ENCODE measurements at regions not wholly inside any gene's neighbourhood (a gene's known extent, or its start where the extent isn't known, plus 50 kb on each side); places are given as distances from the start of the nearest gene placed in this dataset.

DNA sequence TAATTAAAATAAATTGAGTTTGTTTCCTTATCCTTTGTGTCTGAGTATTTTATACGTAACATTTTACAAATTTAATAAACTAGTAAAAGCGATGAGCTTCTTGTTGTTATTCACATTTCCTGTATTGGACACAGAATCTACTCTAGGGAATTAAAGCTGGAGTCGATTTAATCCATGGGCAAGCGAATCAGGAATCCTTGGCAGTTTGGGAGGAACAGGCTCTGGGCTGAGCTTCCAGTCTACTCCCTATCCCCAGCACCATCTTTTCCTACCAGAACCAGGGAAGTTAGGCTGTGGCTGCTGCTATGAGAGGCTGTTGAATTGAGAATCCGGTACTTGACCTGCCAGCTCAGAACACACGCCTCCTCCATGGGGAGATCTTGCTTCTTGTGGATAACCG is 437.3 kb upstream of the TPM1 start:
- no peak overlapping the region for H3K4me3 ChIP-seq (ENCODE audit: low read depth, low read length)
- H3K27me3 ChIP-seq (ENCODE audit: control insufficient read depth, insufficient read depth, low read length) = no peaks in the 10 kb centered on the region
- peaks cover 6% of the 10 kb centered on the region for H3K4me1 ChIP-seq (ENCODE audit: control insufficient read depth, insufficient read depth, low read length)
- H3K9me3 ChIP-seq (ENCODE audit: control insufficient read depth, insufficient read depth, low read length) = no peaks in the 10 kb centered on the region
- 92% methylated on average over 3 of the region's 7 CpGs for WGBS (ENCODE audit: insufficient coverage)
- no peak overlapping the region for H3K27ac ChIP-seq (ENCODE audit: low read depth, low read length)
- no peaks in the 10 kb centered on the region for H3K36me3 ChIP-seq (ENCODE audit: control insufficient read depth, insufficient read depth, low read length)
- peak in 1 of 6 donors; percentile 9 for DNase-seq (ENCODE audit: low read depth in 4 of 6, low spot score in 6 of 6)

DNA sequence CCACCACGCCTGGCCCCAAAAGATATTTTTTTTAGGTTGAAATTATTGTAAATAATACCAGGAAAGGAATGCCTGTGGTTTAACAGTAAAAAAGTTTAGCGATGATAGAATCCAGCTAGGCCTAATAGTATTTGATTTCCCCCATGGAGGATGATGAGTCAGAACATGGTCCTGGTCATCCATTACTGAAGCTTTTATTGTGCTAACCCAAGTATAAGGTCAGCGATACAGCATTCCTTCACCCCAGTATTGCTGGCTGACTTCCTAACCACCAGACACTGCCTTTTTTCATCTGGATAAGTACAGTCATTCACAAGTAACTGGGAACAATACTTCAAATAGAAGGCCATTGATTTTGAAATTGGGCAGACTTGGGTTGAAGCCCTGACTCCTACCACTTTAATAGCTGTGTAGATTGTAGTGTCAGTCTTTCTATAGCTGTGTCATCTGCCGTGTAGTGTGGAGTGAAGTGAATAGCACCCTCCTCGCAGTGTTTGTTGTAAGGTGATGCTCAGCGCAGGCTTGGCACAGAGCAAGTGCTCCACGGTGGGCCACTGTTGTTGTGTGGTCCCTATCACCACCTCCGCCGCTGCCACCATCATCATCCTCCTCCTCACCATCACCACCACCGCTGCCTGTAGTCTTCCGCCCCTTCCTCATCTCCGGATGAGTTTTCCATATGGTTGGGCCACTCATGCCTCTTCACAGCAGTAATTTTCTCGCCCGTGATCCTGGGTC is 436.0 kb upstream of the TPM1 start:
- no peaks in the 10 kb centered on the region for H3K9me3 ChIP-seq (ENCODE audit: control insufficient read depth, insufficient read depth, low read length)
- H3K36me3 ChIP-seq (ENCODE audit: control insufficient read depth, insufficient read depth, low read length) = no peaks in the 10 kb centered on the region
- no peak overlapping the region for H3K27ac ChIP-seq (ENCODE audit: low read depth, low read length)
- H3K4me3 ChIP-seq (ENCODE audit: low read depth, low read length) = no peak overlapping the region
- 83% methylated on average over 7 of the region's 14 CpGs for WGBS (ENCODE audit: insufficient coverage)
- no peaks in the 10 kb centered on the region for H3K27me3 ChIP-seq (ENCODE audit: control insufficient read depth, insufficient read depth, low read length)
- DNase-seq (ENCODE audit: low read depth in 4 of 6, low spot score in 6 of 6) = peak in 1 of 6 donors; percentile 55
- peaks cover 11% of the 10 kb centered on the region for H3K4me1 ChIP-seq (ENCODE audit: control insufficient read depth, insufficient read depth, low read length)

DNA sequence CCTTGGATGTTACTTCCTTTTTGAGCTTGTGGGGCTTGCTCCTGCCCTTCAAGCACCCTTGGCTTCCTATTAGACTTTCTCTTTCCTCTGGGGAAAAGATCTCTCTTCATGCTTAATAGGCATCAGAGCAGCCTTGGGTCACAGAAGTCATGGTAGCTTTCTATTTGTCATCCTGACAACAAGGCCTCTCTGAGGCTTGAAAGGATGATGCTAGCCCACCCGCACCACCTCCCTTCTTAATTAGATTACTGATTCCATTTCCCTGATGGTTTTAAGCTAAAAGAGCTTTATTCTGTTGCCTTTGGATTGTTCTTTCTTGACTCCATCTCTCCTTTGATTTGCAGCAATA is 435.5 kb upstream of the TPM1 start:
- peaks cover 11% of the 10 kb centered on the region for H3K4me1 ChIP-seq (ENCODE audit: control insufficient read depth, insufficient read depth, low read length)
- no peaks in the 10 kb centered on the region for H3K36me3 ChIP-seq (ENCODE audit: control insufficient read depth, insufficient read depth, low read length)
- no CpG with 5 or more reads among the region's 1 CpG for WGBS (ENCODE audit: insufficient coverage)
- no peaks in the 10 kb centered on the region for H3K9me3 ChIP-seq (ENCODE audit: control insufficient read depth, insufficient read depth, low read length)
- no peak overlapping the region for H3K27ac ChIP-seq (ENCODE audit: low read depth, low read length)
- no peak overlapping the region for H3K4me3 ChIP-seq (ENCODE audit: low read depth, low read length)
- H3K27me3 ChIP-seq (ENCODE audit: control insufficient read depth, insufficient read depth, low read length) = no peaks in the 10 kb centered on the region
- no peak for DNase-seq (ENCODE audit: low read depth in 4 of 6, low spot score in 6 of 6)

DNA sequence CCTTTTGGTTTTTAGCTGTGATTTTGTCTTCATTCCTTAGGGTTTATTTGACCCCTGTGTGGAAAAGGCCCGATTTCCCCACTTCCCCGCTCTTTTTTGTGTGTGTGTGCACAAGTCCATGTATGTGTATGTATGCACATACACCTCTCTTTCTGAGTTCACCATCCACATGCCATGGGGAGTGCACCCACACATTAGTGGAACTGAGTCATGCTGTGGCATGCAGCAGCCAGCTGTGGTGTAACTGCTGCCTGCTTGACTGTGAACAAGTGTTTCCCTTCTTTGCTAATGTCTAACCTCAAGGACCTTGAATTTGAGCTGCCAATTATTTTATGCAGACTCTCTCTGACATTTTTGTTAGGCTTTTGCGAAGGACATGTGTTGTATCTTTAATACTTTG is 434.9 kb upstream of the TPM1 start:
- no peaks in the 10 kb centered on the region for H3K27me3 ChIP-seq (ENCODE audit: control insufficient read depth, insufficient read depth, low read length)
- no peak overlapping the region for H3K27ac ChIP-seq (ENCODE audit: low read depth, low read length)
- DNase-seq (ENCODE audit: low read depth in 4 of 6, low spot score in 6 of 6) = no peak
- H3K4me3 ChIP-seq (ENCODE audit: low read depth, low read length) = no peak overlapping the region
- no peaks in the 10 kb centered on the region for H3K9me3 ChIP-seq (ENCODE audit: control insufficient read depth, insufficient read depth, low read length)
- WGBS (ENCODE audit: insufficient coverage) = no CpG with 5 or more reads among the region's 3 CpGs
- no peaks in the 10 kb centered on the region for H3K36me3 ChIP-seq (ENCODE audit: control insufficient read depth, insufficient read depth, low read length)
- peaks cover 11% of the 10 kb centered on the region for H3K4me1 ChIP-seq (ENCODE audit: control insufficient read depth, insufficient read depth, low read length)

DNA sequence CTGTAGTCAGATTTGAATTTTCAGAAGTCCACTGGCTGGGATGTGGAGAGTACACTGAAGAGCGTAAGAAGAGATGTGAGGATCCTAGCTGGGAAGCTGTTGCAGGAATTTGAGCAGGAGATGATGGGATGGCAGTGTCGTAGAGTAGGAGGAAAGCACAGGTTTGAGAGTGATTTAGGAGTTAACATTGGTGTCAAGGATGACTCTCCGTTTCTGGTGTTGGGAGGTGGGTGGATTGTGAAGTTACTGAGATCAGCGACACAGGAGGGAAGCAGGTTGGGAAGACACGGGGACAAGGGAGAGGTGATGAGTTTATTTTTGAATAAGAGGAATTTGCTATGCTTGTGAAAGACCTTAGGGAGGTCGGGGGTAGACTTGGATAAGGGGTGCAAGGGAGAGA is 434.2 kb upstream of the TPM1 start:
- peaks cover 11% of the 10 kb centered on the region for H3K4me1 ChIP-seq (ENCODE audit: control insufficient read depth, insufficient read depth, low read length)
- no peaks in the 10 kb centered on the region for H3K27me3 ChIP-seq (ENCODE audit: control insufficient read depth, insufficient read depth, low read length)
- H3K9me3 ChIP-seq (ENCODE audit: control insufficient read depth, insufficient read depth, low read length) = no peaks in the 10 kb centered on the region
- H3K4me3 ChIP-seq (ENCODE audit: low read depth, low read length) = no peak overlapping the region
- no peaks in the 10 kb centered on the region for H3K36me3 ChIP-seq (ENCODE audit: control insufficient read depth, insufficient read depth, low read length)
- no peak for DNase-seq (ENCODE audit: low read depth in 4 of 6, low spot score in 6 of 6)
- WGBS (ENCODE audit: insufficient coverage) = 91% methylated on average over 6 of the region's 6 CpGs
- no peak overlapping the region for H3K27ac ChIP-seq (ENCODE audit: low read depth, low read length)

GRCh38 chr15:62610265-62610869 is 432.2 kb upstream of the TPM1 start:
- Histone ChIP-seq H3K4me3 (ENCODE audit: low read depth, low read length) (no peak overlapping the region), H3K4me1 (ENCODE audit: control insufficient read depth, insufficient read depth, low read length) (peaks cover 11% of the 10 kb centered on the region), H3K9me3 (ENCODE audit: control insufficient read depth, insufficient read depth, low read length) (no peaks in the 10 kb centered on the region), H3K36me3 (ENCODE audit: control insufficient read depth, insufficient read depth, low read length) (no peaks in the 10 kb centered on the region), H3K27ac (ENCODE audit: low read depth, low read length) (no peak overlapping the region), H3K27me3 (ENCODE audit: control insufficient read depth, insufficient read depth, low read length) (no peaks in the 10 kb centered on the region)
- WGBS (ENCODE audit: insufficient coverage) = 26% methylated on average over 6 of the region's 6 CpGs
- DNase-seq (ENCODE audit: low read depth in 4 of 6, low spot score in 6 of 6) = peak in 2 of 6 donors; percentile 35 to 63

- DNase-seq (ENCODE audit: low read depth in 4 of 6, low spot score in 6 of 6) = no peak
- Histone ChIP-seq H3K9me3 (ENCODE audit: control insufficient read depth, insufficient read depth, low read length) (no peaks in the 10 kb centered on the region), H3K4me3 (ENCODE audit: low read depth, low read length) (no peak overlapping the region), H3K27ac (ENCODE audit: low read depth, low read length) (no peak overlapping the region), H3K4me1 (ENCODE audit: control insufficient read depth, insufficient read depth, low read length) (peaks cover 11% of the 10 kb centered on the region), H3K27me3 (ENCODE audit: control insufficient read depth, insufficient read depth, low read length) (no peaks in the 10 kb centered on the region), H3K36me3 (ENCODE audit: control insufficient read depth, insufficient read depth, low read length) (no peaks in the 10 kb centered on the region)
- no CpG with 5 or more reads among the region's 2 CpGs for WGBS (ENCODE audit: insufficient coverage)
These were observed 431.5 kb upstream of the TPM1 start for GRCh38 chr15:62611002-62611401.

- Histone ChIP-seq H3K4me1 (ENCODE audit: control insufficient read depth, insufficient read depth, low read length) (peaks cover 5% of the 10 kb centered on the region), H3K9me3 (ENCODE audit: control insufficient read depth, insufficient read depth, low read length) (no peaks in the 10 kb centered on the region), H3K36me3 (ENCODE audit: control insufficient read depth, insufficient read depth, low read length) (no peaks in the 10 kb centered on the region), H3K27ac (ENCODE audit: low read depth, low read length) (no peak overlapping the region), H3K4me3 (ENCODE audit: low read depth, low read length) (no peak overlapping the region), H3K27me3 (ENCODE audit: control insufficient read depth, insufficient read depth, low read length) (no peaks in the 10 kb centered on the region)
- DNase-seq (ENCODE audit: low read depth in 4 of 6, low spot score in 6 of 6) = no peak
- no CpG with 5 or more reads among the region's 5 CpGs for WGBS (ENCODE audit: insufficient coverage)
These were observed 430.3 kb upstream of the TPM1 start for GRCh38 chr15:62612183-62612733.

DNA sequence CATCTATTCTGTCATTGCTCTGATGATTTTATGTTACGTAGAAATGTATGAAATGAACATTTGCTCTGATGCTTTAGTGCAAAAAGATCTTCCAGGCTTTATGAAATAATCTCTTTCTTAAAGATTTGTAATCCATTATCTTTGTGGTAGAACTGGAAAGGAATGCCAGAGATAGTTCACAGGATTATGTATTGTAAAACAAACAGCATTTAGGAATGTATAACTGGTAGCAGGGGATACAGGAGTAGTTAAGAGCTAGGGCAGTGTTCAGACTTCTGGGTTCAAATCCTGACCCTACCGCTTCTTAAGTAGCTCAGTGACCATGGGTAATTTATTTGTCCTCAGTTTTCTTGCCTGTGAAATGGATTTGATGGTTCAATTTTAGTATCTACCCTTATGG is 429.8 kb upstream of the TPM1 start:
- Histone ChIP-seq H3K27ac (ENCODE audit: low read depth, low read length) (no peak overlapping the region), H3K27me3 (ENCODE audit: control insufficient read depth, insufficient read depth, low read length) (no peaks in the 10 kb centered on the region), H3K36me3 (ENCODE audit: control insufficient read depth, insufficient read depth, low read length) (no peaks in the 10 kb centered on the region), H3K4me1 (ENCODE audit: control insufficient read depth, insufficient read depth, low read length) (peaks cover 5% of the 10 kb centered on the region), H3K4me3 (ENCODE audit: low read depth, low read length) (no peak overlapping the region), H3K9me3 (ENCODE audit: control insufficient read depth, insufficient read depth, low read length) (no peaks in the 10 kb centered on the region)
- WGBS (ENCODE audit: insufficient coverage) = no CpG with 5 or more reads among the region's 2 CpGs
- DNase-seq (ENCODE audit: low read depth in 4 of 6, low spot score in 6 of 6) = no peak

GRCh38 chr15:62616746-62617145 is 425.8 kb upstream of the TPM1 start:
- H3K36me3 ChIP-seq (ENCODE audit: control insufficient read depth, insufficient read depth, low read length) = no peaks in the 10 kb centered on the region
- no peak for DNase-seq (ENCODE audit: low read depth in 4 of 6, low spot score in 6 of 6)
- H3K4me1 ChIP-seq (ENCODE audit: control insufficient read depth, insufficient read depth, low read length) = peaks cover 2% of the 10 kb centered on the region
- WGBS (ENCODE audit: insufficient coverage) = 71% methylated on average over 3 of the region's 3 CpGs
- H3K4me3 ChIP-seq (ENCODE audit: low read depth, low read length) = no peak overlapping the region
- no peak overlapping the region for H3K27ac ChIP-seq (ENCODE audit: low read depth, low read length)
- H3K9me3 ChIP-seq (ENCODE audit: control insufficient read depth, insufficient read depth, low read length) = no peaks in the 10 kb centered on the region
- H3K27me3 ChIP-seq (ENCODE audit: control insufficient read depth, insufficient read depth, low read length) = no peaks in the 10 kb centered on the region
